ENCODE measurements at regions not wholly inside any gene's neighbourhood (a gene's known extent, or its start where the extent isn't known, plus 50 kb on each side); places are given as distances from the start of the nearest gene placed in this dataset.
"Not testable (repeated sequence)": the region's sequence is repeated elsewhere in the genome, so short reads cannot be mapped to it uniquely, and the experiment has no call there.

GRCh38 chr3:135419155-135419554 lies 546.4 kb upstream of the PPP2R3A start:
- Histone ChIP-seq H3K36me3 (no peaks in the 10 kb centered on the region), H3K9me3 (no peaks in the 10 kb centered on the region), H3K27ac (no peak overlapping the region), H3K4me3 (no peak overlapping the region), H3K9ac (ENCODE audit: low read depth in 2 of 2, low read length in 2 of 2) (no peak overlapping the region), H3K4me1 (no peaks in the 10 kb centered on the region), H3K27me3 (no peaks in the 10 kb centered on the region)
- no peak for DNase-seq
- intact Hi-C loops (cut with DNase I), result no loop called here
- TF ChIP-seq, protein P1, sequence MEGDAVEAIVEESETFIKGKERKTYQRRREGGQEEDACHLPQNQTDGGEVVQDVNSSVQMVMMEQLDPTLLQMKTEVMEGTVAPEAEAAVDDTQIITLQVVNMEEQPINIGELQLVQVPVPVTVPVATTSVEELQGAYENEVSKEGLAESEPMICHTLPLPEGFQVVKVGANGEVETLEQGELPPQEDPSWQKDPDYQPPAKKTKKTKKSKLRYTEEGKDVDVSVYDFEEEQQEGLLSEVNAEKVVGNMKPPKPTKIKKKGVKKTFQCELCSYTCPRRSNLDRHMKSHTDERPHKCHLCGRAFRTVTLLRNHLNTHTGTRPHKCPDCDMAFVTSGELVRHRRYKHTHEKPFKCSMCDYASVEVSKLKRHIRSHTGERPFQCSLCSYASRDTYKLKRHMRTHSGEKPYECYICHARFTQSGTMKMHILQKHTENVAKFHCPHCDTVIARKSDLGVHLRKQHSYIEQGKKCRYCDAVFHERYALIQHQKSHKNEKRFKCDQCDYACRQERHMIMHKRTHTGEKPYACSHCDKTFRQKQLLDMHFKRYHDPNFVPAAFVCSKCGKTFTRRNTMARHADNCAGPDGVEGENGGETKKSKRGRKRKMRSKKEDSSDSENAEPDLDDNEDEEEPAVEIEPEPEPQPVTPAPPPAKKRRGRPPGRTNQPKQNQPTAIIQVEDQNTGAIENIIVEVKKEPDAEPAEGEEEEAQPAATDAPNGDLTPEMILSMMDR (IDR thresholded peaks at IDR 0.05), result no peak

DNA sequence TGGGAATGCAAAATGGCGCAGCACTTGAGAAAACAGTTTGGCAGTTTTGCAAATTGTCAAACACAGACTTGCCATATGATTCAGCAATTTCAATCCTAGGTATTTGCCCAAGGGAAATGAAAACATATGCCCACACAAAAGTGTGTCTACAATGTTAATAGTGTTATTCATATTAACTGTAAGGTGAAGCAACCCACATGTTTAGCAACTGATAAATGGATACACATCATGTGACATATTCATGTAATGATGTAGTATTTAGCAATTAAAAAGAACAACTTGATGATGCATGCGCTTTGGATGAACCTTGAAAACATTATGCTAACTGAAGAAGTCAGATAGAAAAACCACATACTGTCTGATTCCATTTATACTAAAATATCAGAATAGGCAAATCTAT lies 539.0 kb upstream of the PPP2R3A start:
- no peaks in the 10 kb centered on the region for H3K36me3 ChIP-seq
- H3K4me3 ChIP-seq, result no peak overlapping the region
- no peaks in the 10 kb centered on the region for H3K9me3 ChIP-seq
- no peak overlapping the region for H3K27ac ChIP-seq
- DNase-seq, result no peak
- TF ChIP-seq, protein P1 (IDR thresholded peaks at IDR 0.05), result no peak
- H3K4me1 ChIP-seq, result no peaks in the 10 kb centered on the region
- H3K9ac ChIP-seq (ENCODE audit: low read depth in 2 of 2, low read length in 2 of 2), result no peak overlapping the region
- H3K27me3 ChIP-seq, result no peaks in the 10 kb centered on the region
- intact Hi-C loops (cut with DNase I), result no loop called here

DNA sequence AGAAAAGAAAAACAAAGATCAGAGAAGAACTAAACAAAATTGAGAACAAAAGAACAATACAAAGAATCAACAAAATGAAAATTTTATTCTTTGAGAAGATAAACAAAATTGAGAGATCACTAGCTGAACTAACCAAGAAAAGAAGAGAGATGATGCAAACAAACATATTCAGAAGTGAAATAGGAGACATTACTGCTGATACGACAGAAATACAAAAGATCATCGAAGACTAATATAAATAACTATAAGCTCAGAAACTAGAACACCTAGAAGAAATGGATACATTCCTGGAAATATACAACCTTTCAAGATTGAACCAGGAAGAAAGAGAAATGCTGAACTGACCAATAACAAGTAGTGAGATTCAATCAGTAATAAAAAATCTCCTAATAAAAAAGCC lies 533.1 kb upstream of the PPP2R3A start:
- intact Hi-C loops (cut with DNase I), result no loop called here
- Histone ChIP-seq H3K27ac (no peak overlapping the region), H3K4me3 (no peak overlapping the region), H3K36me3 (no peaks in the 10 kb centered on the region), H3K9me3 (no peaks in the 10 kb centered on the region), H3K27me3 (no peaks in the 10 kb centered on the region), H3K9ac (ENCODE audit: low read depth in 2 of 2, low read length in 2 of 2) (no peak overlapping the region), H3K4me1 (no peaks in the 10 kb centered on the region)
- DNase-seq, result no peak
- TF ChIP-seq, protein P1 (IDR thresholded peaks at IDR 0.05), result no peak

DNA sequence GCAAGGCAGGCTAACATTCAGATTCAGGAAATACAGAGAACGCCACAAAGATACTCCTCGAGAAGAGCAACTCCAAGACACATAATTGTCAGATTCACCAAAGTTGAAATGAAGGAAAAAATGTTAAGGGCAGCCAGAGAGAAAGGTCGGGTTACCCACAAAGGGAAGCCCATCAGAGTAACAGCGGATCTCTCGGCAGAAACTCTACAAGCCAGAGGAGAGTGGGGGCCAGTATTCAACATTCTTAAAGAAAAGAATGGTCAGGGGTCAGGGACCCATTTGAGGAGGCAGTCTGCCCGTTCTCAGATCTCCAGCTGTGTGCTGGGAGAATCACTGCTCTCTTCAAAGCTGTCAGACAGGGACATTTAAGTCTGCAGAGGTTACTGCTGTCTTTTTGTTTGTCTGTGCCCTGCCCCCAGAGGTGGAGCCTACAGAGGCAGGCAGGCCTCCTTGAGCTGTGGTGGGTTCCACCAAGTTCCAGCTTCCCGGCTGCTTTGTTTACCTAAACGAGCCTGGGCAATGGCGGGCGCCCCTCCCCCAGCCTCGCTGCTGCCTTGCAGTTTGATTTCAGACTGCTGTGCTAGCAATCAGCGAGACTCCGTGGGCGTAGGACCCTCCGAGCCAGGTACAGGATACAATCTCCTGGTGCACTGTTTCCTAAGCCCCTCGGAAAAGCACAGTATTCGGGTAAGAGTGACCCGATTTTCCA lies 526.5 kb upstream of the PPP2R3A start:
- H3K27me3 ChIP-seq; H3K36me3 ChIP-seq; H3K9me3 ChIP-seq; H3K27ac ChIP-seq; H3K9ac ChIP-seq (ENCODE audit: low read depth in 2 of 2, low read length in 2 of 2); DNase-seq; intact Hi-C loops (cut with DNase I); H3K4me1 ChIP-seq; H3K4me3 ChIP-seq: not testable (repeated sequence)

DNA sequence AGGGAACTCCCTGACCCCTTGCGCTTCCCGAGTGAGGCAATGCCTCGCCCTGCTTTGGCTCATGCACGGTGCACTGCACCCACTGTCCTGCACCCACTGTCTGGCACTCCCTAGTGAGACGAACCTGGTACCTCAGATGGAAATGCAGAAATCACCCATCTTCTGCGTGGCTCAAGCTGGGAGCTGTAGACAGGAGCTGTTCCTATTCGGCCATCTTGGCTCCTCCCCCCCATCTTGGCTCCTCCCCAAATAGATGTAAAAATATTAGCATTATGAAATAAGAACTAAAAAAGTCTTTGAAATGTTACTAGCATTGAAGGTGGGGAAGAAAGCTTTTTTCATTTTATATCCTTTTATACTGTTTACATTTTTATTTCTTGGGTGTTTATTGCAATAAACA lies 525.9 kb upstream of the PPP2R3A start:
- H3K4me3 ChIP-seq; H3K27me3 ChIP-seq; DNase-seq; H3K9me3 ChIP-seq; H3K27ac ChIP-seq; H3K4me1 ChIP-seq; intact Hi-C loops (cut with DNase I); H3K9ac ChIP-seq (ENCODE audit: low read depth in 2 of 2, low read length in 2 of 2); H3K36me3 ChIP-seq: not testable (repeated sequence)

DNA sequence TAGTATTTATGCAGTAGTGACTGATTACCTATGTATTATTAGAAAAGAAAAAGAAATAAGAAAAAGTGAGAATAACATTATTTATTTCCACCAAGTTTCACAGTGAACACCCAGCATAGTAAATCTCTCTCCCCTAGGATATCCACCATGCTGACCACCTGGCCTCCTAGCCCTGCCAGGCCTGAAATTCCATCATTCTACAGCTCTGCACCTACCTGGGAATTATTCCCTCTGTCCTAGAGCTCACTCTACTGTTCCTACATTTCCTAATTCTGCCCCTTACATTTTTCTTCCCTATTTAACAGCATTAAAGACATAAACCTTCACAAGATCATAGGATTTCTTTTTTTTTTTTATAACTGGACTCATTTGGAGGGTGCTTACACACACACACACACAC lies 525.3 kb upstream of the PPP2R3A start:
- H3K27ac ChIP-seq, result no peak overlapping the region
- DNase-seq, result no peak
- no peaks in the 10 kb centered on the region for H3K36me3 ChIP-seq
- intact Hi-C loops (cut with DNase I), result no loop called here
- H3K4me3 ChIP-seq, result no peak overlapping the region
- H3K9me3 ChIP-seq, result no peaks in the 10 kb centered on the region
- H3K9ac ChIP-seq (ENCODE audit: low read depth in 2 of 2, low read length in 2 of 2), result no peak overlapping the region
- H3K27me3 ChIP-seq, result no peaks in the 10 kb centered on the region
- TF ChIP-seq, protein P1 (IDR thresholded peaks at IDR 0.05), result no peak
- no peaks in the 10 kb centered on the region for H3K4me1 ChIP-seq
